SHP77 treated with DMSO at 0.1 percent for 48 hours (cell line): ENCODE measurements at regions not wholly inside any gene's neighbourhood (a gene's known extent, or its start where the extent isn't known, plus 50 kb on each side); places are given as distances from the start of the nearest gene placed in this dataset.
A peak's percentile ranks its signal among the peaks of the same experiment; 100 is the strongest.

ENCODE experiments used
- DNase-seq: peaks from one replicate; lab custom pipeline; 2025; lab: John Stamatoyannopoulos, UW

- DNase-seq = no peak
These were observed 679.0 kb upstream of the RAB6C start for GRCh38 chr2:129300456-129300855.

GRCh38 chr2:129301431-129301913, 678.0 kb upstream of the RAB6C start:
- DNase-seq = no peak

- DNase-seq = no peak
These were observed 677.4 kb upstream of the RAB6C start for GRCh38 chr2:129302106-129302505.

- no peak for DNase-seq
These were observed 676.8 kb upstream of the RAB6C start for GRCh38 chr2:129302561-129303183.

GRCh38 chr2:129314120-129314519, 665.3 kb upstream of the RAB6C start:
- no peak for DNase-seq

GRCh38 chr2:129318581-129319421, 660.7 kb upstream of the RAB6C start:
- DNase-seq = peak; percentile 88

GRCh38 chr2:129319422-129319717, 660.1 kb upstream of the RAB6C start:
- no peak for DNase-seq

- DNase-seq = no peak
These were observed 659.2 kb upstream of the RAB6C start for GRCh38 chr2:129320288-129320687.

- no peak for DNase-seq
These were observed 655.1 kb upstream of the RAB6C start for GRCh38 chr2:129324349-129324748.

GRCh38 chr2:129325151-129325550, 654.3 kb upstream of the RAB6C start:
- no peak for DNase-seq

GRCh38 chr2:129329574-129329973, 649.9 kb upstream of the RAB6C start:
- no peak for DNase-seq

GRCh38 chr2:129330504-129330903, 649.0 kb upstream of the RAB6C start:
- no peak for DNase-seq

- no peak for DNase-seq
These were observed 647.8 kb upstream of the RAB6C start for GRCh38 chr2:129331638-129332037.

GRCh38 chr2:129334128-129334527, 645.3 kb upstream of the RAB6C start:
- no peak for DNase-seq

- no peak for DNase-seq
These were observed 644.6 kb upstream of the RAB6C start for GRCh38 chr2:129334696-129335410.

- no peak for DNase-seq
These were observed 643.2 kb upstream of the RAB6C start for GRCh38 chr2:129336276-129336675.

- no peak for DNase-seq
These were observed 642.4 kb upstream of the RAB6C start for GRCh38 chr2:129337076-129337475.

GRCh38 chr2:129345540-129345939, 633.9 kb upstream of the RAB6C start:
- DNase-seq = no peak

- DNase-seq = no peak
These were observed 631.8 kb upstream of the RAB6C start for GRCh38 chr2:129347486-129348217.

GRCh38 chr2:129354631-129355030, 624.8 kb upstream of the RAB6C start:
- DNase-seq = no peak

- DNase-seq = no peak
These were observed 617.8 kb upstream of the RAB6C start for GRCh38 chr2:129361688-129362087.

- no peak for DNase-seq
These were observed 613.2 kb upstream of the RAB6C start for GRCh38 chr2:129366263-129366662.
